Dermis microvascular lymphatic vessel endothelial cell (primary cell): ENCODE measurements at regions not wholly inside any gene's neighbourhood (a gene's known extent, or its start where the extent isn't known, plus 50 kb on each side); places are given as distances from the start of the nearest gene placed in this dataset.
A peak's percentile ranks its signal among the peaks of the same experiment; 100 is the strongest.
"Not testable (repeated sequence)": the region's sequence is repeated elsewhere in the genome, so short reads cannot be mapped to it uniquely, and the experiment has no call there.

Experiments used
- DNase-seq, 2 donors: peaks; one replicate each; pipeline versions ENCODE4 v3.0.0 to v3.0.0-alpha.2; 2010; ENCODE audit warnings: low read depth in 2 of 2

GRCh38 chr3:14272959-14273560 lies 94.4 kb downstream of the LSM3 start:
- not testable (repeated sequence) for DNase-seq

GRCh38 chr3:14273901-14274611 lies 95.4 kb downstream of the LSM3 start:
- DNase-seq: no peak

GRCh38 chr3:14274612-14274936 lies 96.0 kb downstream of the LSM3 start:
- DNase-seq: no peak

- DNase-seq: peak in 1 of 2 donors; percentile 30
Observed at GRCh38 chr3:14274999-14275961, 96.7 kb downstream of the LSM3 start.

DNA sequence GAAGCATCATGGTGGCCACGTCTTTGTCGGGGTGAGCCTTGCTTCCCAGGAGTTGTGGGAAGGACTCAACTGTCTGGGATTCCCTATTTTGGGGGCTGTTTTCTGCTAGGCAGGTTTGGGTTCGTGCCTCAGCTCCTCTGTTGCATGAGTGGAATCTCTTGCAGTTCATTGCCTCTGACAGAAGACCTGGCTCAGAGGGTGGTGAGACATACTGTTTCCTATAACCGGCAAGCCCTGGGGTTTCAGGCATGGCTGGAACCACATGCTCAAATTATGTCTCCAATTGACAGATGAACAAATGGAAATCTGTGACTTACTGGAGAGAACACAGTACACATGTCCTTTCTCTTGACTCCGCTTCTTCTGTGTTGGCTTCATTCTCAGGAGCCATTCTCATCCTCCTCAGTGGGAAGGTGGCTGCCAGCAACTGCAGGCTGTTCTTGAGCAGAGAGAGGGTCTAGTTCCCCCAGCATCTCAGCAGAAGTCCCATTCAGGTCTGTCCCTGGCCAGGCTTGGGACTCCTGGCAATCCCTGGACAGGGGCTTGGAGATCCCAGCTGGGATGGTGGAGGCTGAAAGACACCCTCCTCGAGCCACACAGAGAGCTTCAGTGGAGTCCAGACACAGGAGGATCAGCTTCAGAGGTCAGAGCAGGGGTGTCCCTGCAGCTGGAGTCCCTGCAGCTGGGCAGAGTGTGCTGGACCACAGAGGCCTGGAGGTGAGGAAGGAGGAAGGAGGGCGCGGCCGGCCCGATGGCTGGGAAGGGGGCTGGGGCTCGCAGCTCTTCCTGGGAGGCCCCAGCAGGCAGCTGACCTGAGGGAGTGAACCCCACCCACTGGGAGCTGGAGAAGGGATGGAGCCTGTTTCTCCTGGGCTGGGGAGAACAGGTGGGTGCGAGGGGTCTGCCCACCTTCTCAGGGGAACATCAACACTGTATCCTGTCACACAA lies 97.6 kb downstream of the LSM3 start:
- DNase-seq: no peak

DNA sequence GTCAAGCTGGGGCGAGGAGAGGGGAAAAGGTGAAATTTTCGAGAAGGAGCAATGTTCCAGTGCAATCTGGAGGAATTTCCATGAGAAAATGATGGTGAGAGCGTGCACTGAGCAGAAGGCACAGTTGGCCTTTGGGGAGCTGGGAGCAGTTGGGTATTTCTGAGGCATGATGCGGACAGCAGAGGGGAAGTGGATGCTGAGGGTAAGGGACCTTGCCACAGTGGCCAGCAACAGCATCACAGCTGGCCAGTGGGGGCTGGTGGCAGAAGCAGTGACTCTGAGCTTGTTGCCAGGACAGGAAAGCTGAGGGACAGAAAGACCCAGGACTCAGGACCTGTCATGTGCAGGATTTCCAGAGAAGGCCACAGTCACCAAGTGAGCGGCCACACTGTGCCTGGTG lies 98.9 kb downstream of the LSM3 start:
- DNase-seq: no peak

GRCh38 chr3:14278265-14278798 lies 99.7 kb downstream of the LSM3 start:
- DNase-seq: no peak

DNA sequence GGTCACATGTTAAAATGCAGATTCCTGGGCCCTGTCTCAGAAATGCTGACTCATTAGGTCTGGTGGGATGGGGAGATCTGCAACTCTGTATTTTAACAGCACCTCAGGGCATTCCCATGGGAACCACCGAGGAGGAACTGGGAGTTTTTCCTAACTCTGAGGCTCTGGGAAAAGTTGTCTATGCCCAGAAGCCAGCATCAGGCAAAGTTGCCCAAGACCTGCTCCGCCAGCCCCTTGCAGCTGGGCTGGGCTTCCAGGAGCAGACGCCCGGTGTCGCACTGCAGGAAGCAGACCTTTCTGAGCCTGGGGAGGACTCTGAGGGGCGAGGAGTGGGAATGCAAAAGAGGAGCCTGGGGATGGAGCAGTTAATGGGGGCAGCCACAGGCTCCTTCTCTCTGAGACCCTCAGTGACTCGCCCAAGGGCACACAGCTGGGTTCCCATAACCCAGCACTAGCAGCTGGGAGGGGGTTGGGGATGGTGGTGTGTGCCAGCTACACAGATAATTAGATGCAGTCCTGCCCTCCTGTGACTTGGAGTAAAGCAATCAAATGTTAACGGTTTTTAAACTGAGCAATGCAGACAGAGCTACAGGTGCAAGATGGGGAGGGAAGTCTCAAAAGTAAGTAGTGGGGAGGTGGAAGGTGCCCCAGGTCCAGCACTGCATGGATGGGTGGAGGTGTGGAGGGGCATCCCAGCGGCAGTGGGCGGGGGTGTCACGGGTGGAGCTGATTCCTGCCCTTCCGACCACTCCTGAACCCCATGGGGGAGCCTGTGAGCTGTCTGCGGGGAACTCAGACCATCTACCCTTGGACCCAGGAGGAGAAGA lies 100.4 kb downstream of the LSM3 start:
- DNase-seq: no peak

- DNase-seq: no peak
Observed at GRCh38 chr3:14279626-14280061, 101.0 kb downstream of the LSM3 start.

DNA sequence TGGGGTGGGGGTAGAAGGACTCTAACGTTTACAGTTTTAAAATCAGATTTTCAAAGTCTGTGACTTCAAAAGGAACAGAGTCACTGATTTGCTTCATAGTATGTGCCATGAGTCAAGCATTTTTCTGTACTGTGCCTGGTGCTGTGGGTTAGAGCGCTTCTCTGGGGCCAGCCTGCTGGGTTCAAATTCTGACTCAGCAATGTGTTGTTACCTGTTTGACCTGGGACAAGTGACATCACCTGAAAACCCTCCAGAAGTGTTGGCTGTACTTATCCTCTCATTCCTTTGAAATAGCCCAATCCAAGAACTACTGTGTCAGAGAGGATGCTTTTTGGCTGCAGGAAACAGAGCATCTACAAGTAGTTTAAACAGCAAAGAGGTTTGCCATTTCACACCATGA lies 101.7 kb downstream of the LSM3 start:
- no peak for DNase-seq

GRCh38 chr3:14281053-14281452 lies 102.4 kb downstream of the LSM3 start:
- DNase-seq: no peak

GRCh38 chr3:14282001-14282705 lies 103.5 kb downstream of the LSM3 start:
- no peak for DNase-seq

DNA sequence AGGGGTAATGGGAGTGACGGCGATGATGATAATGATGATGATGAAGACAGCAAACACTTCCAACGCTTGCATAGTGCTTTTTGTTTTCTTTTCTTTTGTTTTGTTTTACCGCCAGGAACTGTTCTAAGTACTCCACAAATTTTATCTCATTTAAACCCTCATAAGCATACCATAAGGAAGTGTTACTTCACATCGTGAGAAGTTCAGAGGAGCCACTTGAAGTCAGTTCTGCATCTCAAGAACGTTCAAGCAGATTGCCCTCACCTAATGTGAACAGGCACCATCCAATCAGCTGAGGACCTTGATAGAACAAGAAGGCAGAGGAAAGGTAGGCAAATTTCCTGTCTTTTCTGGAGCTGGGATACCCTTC lies 104.1 kb downstream of the LSM3 start:
- DNase-seq: no peak

DNA sequence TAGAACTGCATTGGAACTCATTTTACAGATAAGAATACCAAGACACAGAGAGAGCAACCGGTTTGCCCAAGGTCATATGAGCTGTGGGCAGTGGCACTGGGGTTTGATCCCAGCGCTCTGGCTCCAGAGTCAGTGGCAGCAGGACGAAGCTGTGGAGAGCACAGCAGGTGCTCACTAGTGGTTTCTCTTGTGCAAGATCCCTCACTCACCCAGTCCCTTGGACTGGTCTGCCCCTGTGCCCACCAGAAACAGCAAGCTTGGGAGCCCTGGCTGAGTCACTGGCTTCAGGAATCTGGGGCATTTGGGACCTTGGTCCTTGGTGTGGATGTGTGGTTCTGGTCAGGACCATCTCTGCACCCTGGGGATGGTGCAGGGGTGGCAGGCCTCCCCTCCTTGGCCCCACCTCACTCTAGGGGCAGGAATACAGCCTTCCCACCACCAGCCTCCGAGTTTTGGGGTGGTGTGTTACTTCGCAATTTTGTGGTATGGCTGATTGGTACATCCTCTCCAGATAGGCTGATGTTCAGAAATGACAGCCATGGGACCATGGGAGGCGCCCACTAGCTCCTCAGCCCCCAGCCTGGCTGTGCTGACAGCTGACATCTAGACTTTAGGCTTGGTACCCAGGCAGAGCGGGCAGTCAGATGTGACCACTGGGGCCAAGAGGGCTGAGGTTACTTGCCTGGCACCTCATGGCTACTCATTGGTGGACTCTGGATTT lies 104.6 kb downstream of the LSM3 start:
- DNase-seq: no peak

GRCh38 chr3:14283813-14284438 lies 105.3 kb downstream of the LSM3 start:
- no peak for DNase-seq

GRCh38 chr3:14284694-14285547 lies 106.3 kb downstream of the LSM3 start:
- DNase-seq: no peak

DNA sequence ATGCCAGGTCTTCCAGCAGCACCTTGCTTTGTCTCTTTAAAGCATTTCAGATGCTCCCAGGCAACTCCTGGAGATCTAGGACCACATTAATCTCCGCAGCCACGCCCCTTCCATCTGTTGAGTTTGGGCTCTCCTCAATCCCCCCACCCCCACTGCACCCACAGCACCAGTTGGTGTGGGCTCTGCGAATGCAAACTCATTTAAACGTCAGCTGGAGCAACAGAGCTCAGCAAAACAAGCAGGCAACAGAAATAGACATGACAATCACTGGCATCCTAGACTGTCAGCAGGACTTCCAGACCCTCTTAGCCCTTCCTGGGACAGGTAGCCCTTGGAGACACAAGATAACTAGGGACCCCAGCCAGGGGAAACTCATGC lies 106.9 kb downstream of the LSM3 start:
- DNase-seq: no peak
